DND-41 (cell line): ENCODE measurements at regions not wholly inside any gene's neighbourhood (a gene's known extent, or its start where the extent isn't known, plus 50 kb on each side); places are given as distances from the start of the nearest gene placed in this dataset.

Source experiments
- CTCF ChIP-seq: IDR thresholded peaks from 2 replicates; pipeline ENCODE4 v1.5.1; 2012; ENCODE audit warnings: borderline replicate concordance, low read length, moderate library complexity, mild to moderate bottlenecking; ENCODE audit not compliant: poor library complexity, severe bottlenecking; ENCODE audit errors: extremely low read depth
- EZH2 ChIP-seq: IDR thresholded peaks from 3 replicates; pipeline ENCODE4 v1.6.1; 2012; ENCODE audit warnings: borderline replicate concordance, low read depth, mild to moderate bottlenecking, moderate library complexity, low read length, inconsistent platforms; ENCODE audit not compliant: severe bottlenecking

- TF ChIP-seq CTCF (peak; percentile 90), EZH2 (no peak)
Measured at GRCh38 chr16:75789237-75789636, 62.9 kb upstream of the CPHXL start.
